ENCODE measurements at regions not wholly inside any gene's neighbourhood (a gene's known extent, or its start where the extent isn't known, plus 50 kb on each side); places are given as distances from the start of the nearest gene placed in this dataset.

- no peak for TF ChIP-seq POLR2A (IDR thresholded peaks at IDR 0.05; ENCODE audit: low read depth, low read length)
- FAIRE-seq (no peak), DNase-seq (ENCODE audit: insufficient read length, low spot score) (no peak)
Measured at GRCh38 chr1:38279148-38279547, 232.6 kb upstream of the POU3F1 start.

- no peak for FAIRE-seq
- DNase-seq (ENCODE audit: insufficient read length, low spot score) = no peak
- TF ChIP-seq POLR2A (IDR thresholded peaks at IDR 0.05; ENCODE audit: low read depth, low read length) = no peak
Measured at GRCh38 chr1:38277646-38278045, 231.1 kb upstream of the POU3F1 start.

- TF ChIP-seq POLR2A (IDR thresholded peaks at IDR 0.05; ENCODE audit: low read depth, low read length) = no peak
- DNase-seq (ENCODE audit: insufficient read length, low spot score) (no peak), FAIRE-seq (no peak)
Measured at GRCh38 chr1:38275960-38276359, 229.4 kb upstream of the POU3F1 start.

- DNase-seq (ENCODE audit: insufficient read length, low spot score) = no peak
Measured at GRCh38 chr1:38274974-38275373, 228.4 kb upstream of the POU3F1 start.

GRCh38 chr1:38273196-38273804 is 226.7 kb upstream of the POU3F1 start:
- TF ChIP-seq POLR2A (IDR thresholded peaks at IDR 0.05; ENCODE audit: low read depth, low read length) = no peak
- FAIRE-seq = no peak
- DNase-seq (ENCODE audit: insufficient read length, low spot score) = no peak

More at GRCh38 chr1:38274974-38275373, 228.4 kb upstream of the POU3F1 start:
- TF ChIP-seq POLR2A (IDR thresholded peaks at IDR 0.05; ENCODE audit: low read depth, low read length) = no peak
- FAIRE-seq = no peak

- DNase-seq (ENCODE audit: insufficient read length, low spot score) (no peak), FAIRE-seq (no peak)
- no peak for TF ChIP-seq POLR2A (IDR thresholded peaks at IDR 0.05; ENCODE audit: low read depth, low read length)
Measured at GRCh38 chr1:38272515-38272914, 225.9 kb upstream of the POU3F1 start.

GRCh38 chr1:38270849-38271633 is 224.4 kb upstream of the POU3F1 start:
- no peak for FAIRE-seq
- TF ChIP-seq POLR2A (IDR thresholded peaks at IDR 0.05; ENCODE audit: low read depth, low read length) = no peak

GRCh38 chr1:38269923-38270848 is 223.6 kb upstream of the POU3F1 start:
- FAIRE-seq = no peak
- no peak for TF ChIP-seq POLR2A (IDR thresholded peaks at IDR 0.05; ENCODE audit: low read depth, low read length)
- no peak for DNase-seq (ENCODE audit: insufficient read length, low spot score)

More at GRCh38 chr1:38270849-38271633, 224.4 kb upstream of the POU3F1 start:
- no peak for DNase-seq (ENCODE audit: insufficient read length, low spot score)

GRCh38 chr1:38268226-38268625 is 221.6 kb upstream of the POU3F1 start:
- DNase-seq (ENCODE audit: insufficient read length, low spot score) = no peak
- no peak for TF ChIP-seq POLR2A (IDR thresholded peaks at IDR 0.05; ENCODE audit: low read depth, low read length)
- FAIRE-seq = no peak

GRCh38 chr1:38267037-38268036 is 220.7 kb upstream of the POU3F1 start:
- TF ChIP-seq POLR2A (IDR thresholded peaks at IDR 0.05; ENCODE audit: low read depth, low read length) = no peak
- FAIRE-seq (no peak), DNase-seq (ENCODE audit: insufficient read length, low spot score) (no peak)

- DNase-seq (ENCODE audit: insufficient read length, low spot score) (no peak), FAIRE-seq (no peak)
- TF ChIP-seq POLR2A (IDR thresholded peaks at IDR 0.05; ENCODE audit: low read depth, low read length) = no peak
Measured at GRCh38 chr1:38266197-38266520, 219.6 kb upstream of the POU3F1 start.

GRCh38 chr1:38265293-38266196 is 219.0 kb upstream of the POU3F1 start:
- no peak for DNase-seq (ENCODE audit: insufficient read length, low spot score)
- TF ChIP-seq POLR2A (IDR thresholded peaks at IDR 0.05; ENCODE audit: low read depth, low read length) = no peak
- no peak for FAIRE-seq

Data from H54 (cell line).